Activated CD4-positive, alpha-beta T cell treated with anti-CD3 and anti-CD28 coated beads, Interleukin-2, amount 50 U/mL, for 48 hours (primary cell): ENCODE measurements at regions not wholly inside any gene's neighbourhood (a gene's known extent, or its start where the extent isn't known, plus 50 kb on each side); places are given as distances from the start of the nearest gene placed in this dataset.

Experiments
- DNase-seq, 2 experiments: peaks; one replicate each; pipeline ENCODE4 v3.0.0-alpha.2; 2020

DNA sequence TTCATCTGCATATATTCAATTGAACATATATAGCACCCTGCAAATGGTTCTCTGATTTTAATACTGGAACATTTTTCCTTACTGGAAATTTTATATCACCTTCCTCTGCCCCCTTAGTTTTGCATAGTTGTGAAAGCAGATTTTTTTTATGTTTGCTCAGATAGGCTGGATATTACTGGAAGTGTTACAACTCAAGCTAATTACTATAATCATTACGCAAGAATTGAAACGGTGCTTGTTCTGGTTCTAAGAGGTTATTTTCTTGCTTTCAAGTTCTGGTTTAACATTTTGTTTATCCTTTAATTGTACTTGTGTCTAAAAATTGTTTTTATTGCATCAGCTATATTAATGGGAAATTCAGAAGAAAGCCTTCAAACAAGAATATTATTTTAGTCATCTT lies 95.6 kb upstream of the MYO16 start:
- no peak for DNase-seq

DNA sequence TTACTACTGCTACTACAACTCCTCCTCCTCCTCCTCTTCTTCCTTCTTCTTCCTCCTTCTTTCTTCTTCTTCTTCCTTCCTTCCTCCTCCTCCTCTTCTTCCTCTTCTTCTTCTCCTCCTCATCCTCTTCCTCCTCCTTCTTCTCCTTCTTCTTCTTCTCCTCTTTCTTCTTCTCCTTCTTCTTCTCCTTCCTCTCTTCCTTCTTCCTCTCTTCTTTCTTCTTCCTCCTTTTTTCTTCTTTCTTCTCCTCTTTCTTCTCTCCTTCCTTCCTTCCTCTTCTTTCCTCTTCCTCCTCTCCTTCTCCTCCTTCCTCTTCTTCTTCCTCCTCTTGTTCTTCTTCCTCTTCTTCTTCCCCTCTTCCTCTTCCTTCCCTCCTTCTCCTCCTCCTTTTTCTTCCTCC lies 94.7 kb upstream of the MYO16 start:
- no peak for DNase-seq

DNA sequence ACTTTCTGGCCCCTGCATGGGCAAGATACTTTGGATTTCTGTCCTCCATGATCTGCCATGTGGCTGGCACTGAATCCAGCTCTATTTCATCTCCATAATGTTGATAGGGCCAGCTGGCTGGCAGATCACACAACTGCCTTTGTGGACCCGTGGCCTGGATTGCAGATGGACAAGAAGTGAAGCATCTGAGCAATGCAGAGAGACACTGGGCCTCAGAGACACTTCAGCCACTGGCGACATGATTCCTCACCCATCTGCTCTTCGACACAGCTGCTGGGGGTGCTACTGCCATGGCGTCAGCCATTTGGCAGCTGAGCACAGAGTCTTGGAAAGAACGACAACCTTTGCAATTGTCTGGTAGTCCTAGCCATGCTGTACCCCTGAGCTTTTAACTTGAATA lies 79.5 kb upstream of the MYO16 start:
- DNase-seq, result no peak

DNA sequence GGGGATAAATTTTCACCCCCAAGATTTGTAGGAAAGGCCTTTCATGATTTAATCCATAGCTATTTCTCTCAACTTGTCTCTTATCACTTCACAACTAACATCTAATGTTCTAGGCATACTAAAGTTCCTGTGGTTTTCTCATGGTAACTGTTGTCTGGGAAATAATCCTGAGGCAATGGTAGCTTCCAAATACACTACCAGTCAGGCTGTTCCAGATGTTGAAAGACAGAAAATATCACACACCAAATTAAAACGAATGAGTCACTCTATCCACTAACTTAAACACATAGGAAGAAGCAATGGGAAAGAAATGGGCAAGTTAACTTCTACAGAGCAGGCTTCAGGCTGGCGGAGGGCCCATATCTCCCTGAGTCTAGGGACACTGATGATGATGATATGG lies 77.7 kb upstream of the MYO16 start:
- no peak for DNase-seq

DNA sequence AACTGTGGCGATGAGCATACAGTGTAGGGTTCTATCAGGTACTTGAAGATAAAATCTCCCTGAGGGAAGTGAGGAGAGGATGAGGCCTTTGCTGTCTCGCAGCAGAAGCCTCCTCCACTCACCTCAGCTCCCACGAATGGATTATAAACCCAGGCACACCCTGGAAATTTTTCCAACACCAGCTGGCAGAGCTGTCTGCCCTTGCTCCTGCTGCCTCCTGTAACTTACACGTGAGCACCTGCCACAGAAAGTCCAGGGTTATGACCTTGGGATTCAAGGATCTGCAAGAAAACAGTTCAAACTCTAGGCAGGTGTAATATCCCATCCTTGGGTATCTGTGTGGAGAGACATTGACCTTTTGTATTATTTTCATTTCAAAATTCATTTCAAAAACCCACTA lies 70.9 kb upstream of the MYO16 start:
- no peak for DNase-seq

DNA sequence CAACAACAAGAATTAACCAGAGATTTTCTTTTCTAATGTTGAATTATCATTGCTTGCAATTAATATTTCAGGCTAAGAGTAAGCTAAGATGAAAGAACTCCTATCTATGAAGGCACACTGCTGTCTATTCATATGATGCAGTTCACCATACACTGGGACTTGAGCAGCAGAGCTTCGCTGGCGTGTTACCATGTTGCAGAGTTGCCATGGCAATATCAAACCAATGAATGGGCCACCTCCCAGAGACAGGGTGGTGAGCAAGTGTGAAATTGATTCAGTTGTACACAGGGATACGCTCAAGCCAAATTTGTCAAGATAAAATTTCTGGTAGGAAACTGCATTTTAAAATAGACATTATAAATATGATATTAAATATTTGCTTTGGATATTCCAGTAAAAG lies 69.3 kb upstream of the MYO16 start:
- DNase-seq, result no peak

DNA sequence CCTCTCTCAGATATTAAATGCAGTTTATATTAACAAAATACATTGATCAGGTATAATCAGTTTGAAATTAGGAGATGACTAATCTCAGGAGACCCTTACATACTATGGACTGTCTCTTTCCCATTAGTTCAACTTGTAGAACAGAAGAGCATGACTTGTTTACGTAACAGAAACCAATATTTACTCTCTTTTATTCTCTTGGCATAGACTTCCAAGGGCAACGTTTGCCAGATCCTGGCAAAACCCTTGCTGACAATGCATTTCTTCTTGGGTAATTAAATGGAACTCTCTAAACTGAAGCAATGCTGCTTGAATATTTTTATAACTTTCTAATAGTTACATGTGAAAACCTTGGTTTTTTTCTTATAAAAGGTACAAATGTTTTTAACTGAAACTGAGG lies 68.3 kb upstream of the MYO16 start:
- no peak for DNase-seq

DNA sequence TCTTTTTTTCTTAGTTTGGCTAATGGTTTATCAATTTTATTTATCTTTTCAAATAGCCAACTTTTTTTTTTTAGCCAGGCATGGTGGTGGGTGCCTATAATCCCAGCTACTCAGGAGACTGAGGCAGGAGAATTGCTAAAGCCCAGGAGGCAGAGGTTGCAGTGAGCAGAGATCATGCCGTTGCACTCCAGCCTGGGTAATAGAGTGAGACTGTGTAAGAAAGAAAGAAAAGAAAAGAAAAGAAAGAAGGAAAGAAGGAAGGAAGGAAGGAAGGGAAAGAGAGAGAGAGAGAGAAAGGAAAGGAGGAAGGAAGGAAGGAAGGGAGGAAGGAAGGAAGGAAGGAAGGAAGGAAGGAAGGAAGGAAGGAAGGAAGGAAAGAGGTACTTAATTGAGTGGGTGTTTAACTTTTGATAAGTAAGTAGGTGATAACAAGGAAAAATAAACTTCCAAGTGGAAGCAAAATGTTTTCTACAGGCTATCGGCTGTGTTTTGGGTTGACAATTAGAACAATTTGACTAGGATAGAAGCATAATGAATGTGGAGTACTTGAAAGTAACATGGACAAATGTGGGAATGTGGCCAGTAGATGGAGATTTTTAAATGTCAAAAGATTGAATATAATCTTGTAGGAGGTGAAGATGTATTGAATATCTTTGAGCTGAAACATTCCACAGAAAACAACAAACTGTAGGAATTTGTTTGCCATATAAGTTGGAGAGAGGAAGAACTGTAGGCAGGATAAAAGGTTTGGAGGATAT lies 62.8 kb upstream of the MYO16 start:
- no peak for DNase-seq

DNA sequence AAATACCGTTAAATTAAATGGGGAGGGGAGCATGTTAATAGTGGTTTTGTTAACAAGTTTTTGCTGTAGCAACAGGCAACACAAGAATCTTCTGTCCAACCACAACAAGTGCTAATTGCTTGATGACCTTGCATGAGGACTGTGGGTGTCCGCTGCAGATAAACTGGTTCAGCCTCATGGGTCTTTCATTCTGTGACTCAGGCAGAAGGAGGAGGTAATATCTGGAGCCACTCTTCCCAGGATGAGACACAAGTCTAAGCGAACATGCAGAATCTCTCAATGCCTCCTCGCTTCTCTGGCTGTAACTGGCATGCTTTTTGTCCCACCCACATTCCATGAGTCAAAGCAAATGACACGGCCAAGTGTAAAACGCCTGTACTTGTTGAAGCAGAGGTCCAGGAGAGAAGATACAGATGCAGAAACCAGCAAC lies 56.6 kb upstream of the MYO16 start:
- DNase-seq, result no peak

DNA sequence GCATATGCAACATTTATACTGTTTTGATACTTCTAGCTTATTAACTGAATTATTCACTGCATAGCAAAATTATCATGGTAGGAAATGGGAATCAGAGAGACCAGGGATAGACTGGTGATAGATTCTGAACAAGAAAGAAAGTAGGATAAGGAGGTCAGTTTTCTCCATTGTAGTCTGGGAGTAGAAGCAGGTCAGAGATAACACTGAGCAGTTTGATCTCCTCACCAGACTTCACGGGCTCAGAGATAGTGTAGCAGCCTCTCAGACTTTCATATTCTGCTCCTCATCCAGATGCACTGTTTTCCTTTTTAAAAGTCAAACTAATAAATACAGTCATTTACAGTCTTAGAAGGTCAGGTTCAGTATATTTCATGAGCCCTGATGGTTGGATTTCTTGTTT lies 56.0 kb upstream of the MYO16 start:
- no peak for DNase-seq

DNA sequence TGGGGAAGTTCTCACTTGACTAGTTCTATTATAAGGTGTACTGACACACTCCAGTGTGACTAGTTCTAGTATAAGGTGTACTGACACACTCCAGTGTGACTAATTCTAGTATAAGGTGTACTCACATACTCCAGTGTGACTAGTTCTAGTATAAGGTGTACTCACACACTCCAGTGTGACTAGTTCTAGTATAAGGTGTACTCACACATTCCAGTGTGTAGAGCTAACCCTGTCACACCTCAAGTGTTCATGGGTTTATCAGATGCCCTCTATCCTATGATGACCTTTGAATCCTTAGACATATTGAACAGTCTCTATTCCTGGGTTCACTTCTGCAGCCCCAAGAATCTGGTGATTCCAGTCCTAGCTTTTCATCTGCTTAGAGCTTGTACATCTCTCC lies 54.6 kb upstream of the MYO16 start:
- no peak for DNase-seq

DNA sequence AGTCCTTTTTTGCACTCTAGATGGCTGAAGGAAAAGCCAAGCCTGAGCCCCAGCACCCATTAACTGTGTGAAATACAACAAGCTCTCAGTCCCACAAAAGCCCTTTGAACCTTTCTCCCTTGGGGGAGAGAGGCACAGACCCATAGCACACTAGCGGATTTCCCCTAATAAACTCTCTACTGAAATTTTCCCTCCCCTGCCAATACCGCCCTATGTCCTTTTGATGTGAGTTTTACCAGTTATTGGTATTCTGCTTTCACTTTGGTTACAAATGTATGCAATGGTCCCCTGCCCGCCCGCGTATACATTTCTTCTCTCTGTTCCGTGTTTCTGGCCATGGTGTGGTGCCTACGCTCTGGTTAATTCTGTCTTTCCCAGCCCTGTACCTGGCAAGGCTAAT lies 54.0 kb upstream of the MYO16 start:
- no peak for DNase-seq
